HS-5 (cell line): ENCODE measurements at regions not wholly inside any gene's neighbourhood (a gene's known extent, or its start where the extent isn't known, plus 50 kb on each side); places are given as distances from the start of the nearest gene placed in this dataset.

Source experiments
- DNase-seq: peaks from one replicate; pipeline ENCODE4 v3.0.0-alpha.2; 2012; ENCODE audit warnings: low read depth

DNA sequence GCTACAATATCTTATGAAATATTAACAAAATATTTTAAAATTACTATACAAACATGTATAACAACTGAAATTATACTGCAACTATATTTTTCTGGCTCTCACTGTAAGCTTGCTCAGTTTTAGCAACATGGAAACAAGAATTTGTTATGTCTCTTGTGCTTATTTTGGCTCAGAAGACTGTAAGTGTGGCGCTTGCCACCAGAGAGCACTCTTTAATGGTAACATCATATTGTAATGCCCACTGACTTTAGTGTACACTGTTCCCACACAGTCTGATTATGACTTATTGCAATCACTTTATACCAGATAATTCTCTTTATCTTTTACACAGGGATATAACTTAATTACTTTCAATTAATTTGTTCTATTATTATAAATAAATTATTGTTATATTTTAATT is 1500.6 kb upstream of the TMEFF2 start:
- DNase-seq, result peak; percentile 11

DNA sequence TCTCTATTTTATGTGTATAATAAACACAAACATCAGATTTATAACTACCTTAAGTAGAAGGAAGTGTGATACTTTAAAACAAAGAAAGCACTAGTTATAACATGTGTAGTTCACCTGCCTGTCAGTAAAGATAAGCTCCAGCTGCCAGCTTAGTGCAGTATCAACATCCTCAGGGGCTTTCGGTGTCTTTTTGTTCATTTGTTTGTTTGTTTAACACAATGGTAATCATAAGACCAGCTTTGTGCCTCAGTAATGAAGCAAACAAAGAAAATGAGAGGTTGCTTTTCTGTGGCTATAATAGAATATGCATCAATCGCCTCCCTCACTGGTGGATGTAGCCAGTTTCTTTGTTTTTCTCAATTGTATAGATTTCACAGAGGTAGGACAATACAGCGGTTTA is 1499.0 kb upstream of the TMEFF2 start:
- no peak for DNase-seq

DNA sequence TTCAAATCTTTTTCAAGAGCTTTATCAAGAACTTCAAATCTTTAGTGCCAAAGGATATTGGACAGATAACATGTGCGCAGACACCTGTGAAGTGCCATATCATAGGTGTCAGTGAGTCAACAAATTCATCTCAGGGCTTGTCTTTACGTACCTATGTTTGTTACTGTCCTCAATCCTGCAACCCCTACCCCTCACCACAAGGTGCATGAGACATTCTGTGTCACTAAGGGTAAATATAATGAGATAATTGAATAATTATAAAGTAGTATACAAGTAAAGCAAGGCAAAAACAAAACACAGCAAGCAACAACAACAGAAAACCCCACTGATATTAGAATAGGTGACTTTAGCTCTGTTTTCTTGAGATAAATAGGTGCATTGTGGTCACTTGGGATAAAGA is 1495.8 kb upstream of the TMEFF2 start:
- no peak for DNase-seq

DNA sequence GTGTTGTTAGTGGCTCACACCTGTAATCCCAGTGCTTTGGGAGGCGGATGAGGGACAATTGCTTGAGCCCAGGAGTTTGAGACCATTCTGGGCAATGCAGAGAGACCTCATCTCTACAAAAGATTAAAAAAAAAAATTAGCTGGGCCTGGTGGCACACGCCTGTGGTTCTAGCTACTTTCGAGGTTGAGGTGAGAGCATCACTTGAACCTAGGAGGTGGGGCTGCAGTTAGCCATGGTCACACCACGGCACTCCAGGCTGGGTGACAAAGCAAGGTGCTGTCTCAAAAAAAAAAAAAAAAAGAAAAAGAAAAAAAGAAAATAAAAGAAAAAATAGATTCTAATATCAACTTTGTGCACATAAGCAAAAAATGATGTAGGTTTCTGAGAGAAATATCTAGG is 1492.5 kb upstream of the TMEFF2 start:
- DNase-seq, result no peak

DNA sequence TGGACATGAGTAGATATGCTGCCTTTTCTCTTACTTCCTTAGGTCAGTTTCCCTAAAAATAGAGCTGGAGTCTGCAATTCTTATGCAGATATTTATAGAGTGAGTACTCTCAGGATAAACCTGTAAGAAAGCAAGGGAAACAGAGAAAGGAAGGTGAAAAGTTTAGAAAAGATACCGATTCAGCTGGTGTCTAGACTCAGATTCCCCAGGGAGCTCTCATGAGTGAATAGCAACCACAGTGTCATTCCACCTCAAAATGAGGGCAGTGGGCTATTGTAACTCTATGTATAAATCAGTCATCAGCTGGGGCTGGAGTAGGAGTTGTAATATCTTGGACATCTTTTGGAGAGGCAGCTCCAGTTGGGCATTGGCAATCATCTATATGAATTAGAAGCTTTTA is 1485.1 kb upstream of the TMEFF2 start:
- no peak for DNase-seq

DNA sequence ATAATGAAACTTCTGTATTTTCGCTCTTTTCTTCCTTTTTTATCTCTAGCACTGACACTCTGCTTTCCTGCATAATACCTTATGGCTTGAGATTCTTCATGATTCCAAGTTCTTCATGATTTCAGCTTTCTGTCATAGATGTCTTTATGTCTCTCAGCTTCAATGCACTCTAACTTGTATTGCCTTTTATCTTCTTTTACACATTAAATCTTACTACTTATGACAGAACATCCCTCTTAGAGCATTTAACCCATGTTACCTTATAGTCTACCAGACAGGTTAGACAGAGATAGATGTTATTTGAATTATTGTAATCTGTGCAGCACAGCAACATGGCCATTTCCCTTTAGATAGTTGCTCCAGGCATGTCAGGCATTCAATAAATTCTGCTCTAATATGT is 1475.7 kb upstream of the TMEFF2 start:
- no peak for DNase-seq

DNA sequence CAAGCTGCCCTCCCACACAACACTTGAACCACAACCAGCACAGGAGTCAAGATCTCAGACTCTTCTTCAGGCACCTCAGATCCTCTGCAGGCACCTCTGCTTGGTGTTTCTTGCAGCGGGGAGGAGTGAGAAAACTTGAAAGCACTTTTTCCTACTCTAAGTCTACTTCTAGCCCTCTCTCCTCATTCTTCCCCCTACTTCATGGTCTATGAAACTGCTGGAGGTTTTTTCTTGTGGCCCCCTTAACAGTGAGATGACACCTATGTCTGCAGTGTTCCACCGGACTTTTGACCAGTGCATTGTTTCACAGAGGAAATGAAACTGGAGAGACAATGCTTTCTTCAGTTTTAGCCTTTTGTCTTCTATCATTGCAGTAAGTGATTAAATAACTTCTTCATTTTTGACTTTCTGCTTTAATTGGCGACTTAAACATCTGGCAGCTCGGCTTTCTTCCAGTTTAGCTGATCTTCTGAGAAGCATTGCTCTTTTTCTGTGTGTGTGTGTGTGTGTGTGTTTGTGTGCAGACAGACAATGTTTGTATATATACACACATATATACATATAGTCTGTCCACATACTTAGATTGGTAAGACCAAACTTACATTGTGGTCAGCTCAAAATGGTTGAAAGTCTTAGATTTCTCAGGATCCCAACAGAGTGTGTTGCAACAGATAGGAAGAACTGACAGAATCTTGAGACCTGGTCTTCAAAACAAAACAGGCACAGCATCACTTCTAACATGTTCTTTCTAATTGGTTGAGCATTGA is 1474.0 kb upstream of the TMEFF2 start:
- no peak for DNase-seq

GRCh38 chr2:193627927-193628272 is 1433.2 kb upstream of the TMEFF2 start:
- DNase-seq, result no peak

DNA sequence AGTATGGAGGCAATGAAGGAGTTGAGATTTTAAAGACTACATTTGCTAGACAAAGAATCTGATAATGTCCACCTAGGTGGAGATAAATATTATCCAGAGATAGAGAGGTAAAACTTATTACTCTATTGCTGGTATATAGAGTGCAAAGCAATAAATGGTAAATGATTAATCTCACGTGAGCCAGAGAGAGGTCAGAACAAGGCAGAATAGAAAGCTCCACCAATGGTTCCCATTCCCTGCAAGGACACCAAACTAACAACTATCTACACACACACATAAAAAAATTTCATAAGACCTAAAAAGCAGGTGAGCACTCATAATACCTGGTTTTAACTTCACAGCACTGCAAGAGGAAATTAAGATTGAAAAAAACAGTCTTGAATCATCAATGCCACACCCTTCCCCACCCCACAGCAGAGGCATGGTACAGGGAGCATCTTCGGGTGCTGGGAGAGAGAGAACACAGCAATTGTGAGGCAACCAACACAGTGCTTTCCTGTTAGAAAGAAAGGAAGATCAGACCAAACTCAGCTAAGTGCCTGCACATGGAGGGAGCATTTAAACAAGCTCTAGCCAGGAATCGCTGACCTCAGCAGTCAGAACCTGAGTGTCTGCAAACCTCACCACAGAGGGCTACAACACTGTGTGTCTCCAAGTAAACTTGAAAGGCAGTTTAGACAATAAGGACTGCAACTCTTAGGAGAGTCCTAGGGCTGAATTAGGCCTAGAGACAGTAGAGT is 1432.6 kb upstream of the TMEFF2 start:
- no peak for DNase-seq

GRCh38 chr2:193608451-193608850 is 1413.7 kb upstream of the TMEFF2 start:
- no peak for DNase-seq

GRCh38 chr2:193590831-193591230 is 1396.1 kb upstream of the TMEFF2 start:
- DNase-seq, result no peak

- DNase-seq, result peak; percentile 26
Observed at GRCh38 chr2:193584522-193584938, 1389.8 kb upstream of the TMEFF2 start.

DNA sequence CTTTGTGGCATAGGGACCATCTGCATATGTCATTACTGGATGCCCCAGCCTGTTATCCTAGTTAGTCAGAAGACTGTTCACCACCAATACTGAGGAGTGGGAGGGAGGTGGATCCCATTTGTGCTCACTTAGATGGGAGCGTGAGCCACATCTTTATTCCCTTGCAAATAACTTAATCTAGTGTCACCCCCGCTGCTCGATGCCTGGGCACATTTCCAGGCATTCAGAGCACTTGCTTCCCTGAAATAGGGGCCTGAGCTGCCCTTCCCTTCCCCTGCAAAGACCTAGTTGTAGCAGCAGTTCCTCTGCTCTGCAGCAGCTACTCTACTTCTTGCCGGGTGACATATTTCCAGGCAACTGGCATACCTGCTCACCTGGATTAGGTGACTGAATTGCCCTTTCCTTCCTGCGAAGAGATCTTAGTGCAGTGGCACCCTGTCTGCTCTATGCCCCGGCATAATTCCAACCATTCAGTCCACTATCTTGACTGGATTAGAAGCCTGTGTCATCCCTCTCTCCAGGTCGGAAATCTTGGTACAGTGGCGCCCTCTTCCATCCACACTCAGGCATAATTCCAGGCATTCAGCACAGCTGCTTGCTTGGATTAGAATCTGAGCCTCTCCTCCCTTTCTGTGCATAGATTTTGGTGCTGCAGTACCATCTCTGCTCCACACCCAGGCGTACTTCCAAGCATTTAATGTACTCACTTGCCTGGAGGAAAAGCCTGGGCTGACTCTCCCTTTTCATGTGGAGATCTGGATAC is 1389.1 kb upstream of the TMEFF2 start:
- peak; percentile 13 for DNase-seq

DNA sequence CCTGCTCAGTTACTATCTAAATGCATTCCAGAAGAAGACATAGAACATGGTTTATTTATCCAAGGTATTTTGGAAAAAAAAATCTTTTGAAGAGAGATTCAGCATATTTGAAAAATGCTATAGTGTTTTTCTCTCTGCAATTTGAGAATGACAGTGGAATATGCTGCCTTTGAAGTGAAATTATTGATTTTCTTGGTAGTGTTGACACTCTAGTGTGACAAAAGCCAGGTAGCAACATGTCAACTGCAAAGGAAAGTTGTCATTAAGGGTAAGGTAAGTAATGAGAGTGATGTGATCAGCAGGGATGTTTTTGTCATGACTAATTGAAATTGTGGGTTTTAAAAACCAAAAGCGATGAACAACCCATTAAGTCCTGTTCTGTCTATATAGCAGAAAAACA is 1387.1 kb upstream of the TMEFF2 start:
- DNase-seq, result no peak

GRCh38 chr2:193580176-193580950 is 1385.6 kb upstream of the TMEFF2 start:
- DNase-seq, result no peak

DNA sequence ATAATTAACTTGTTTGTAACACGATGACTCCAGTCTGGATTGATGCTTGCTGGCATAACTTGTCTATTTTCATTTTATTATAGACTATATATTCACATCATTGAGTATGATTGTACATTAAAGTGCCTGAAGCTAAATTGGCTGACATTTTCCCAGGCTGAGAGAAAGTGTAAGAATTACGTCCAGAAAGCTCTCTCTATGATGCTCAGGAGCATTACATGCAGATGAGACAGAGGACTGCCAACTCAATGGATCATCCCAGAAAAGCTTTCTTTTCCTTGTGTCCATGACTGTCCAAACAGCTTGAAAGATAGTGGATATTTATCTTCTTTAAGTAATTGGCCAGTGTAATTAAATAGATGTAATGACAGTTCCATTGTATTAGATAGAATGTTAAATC is 1372.2 kb upstream of the TMEFF2 start:
- DNase-seq, result no peak

- no peak for DNase-seq
Observed at GRCh38 chr2:193566276-193566675, 1371.5 kb upstream of the TMEFF2 start.

DNA sequence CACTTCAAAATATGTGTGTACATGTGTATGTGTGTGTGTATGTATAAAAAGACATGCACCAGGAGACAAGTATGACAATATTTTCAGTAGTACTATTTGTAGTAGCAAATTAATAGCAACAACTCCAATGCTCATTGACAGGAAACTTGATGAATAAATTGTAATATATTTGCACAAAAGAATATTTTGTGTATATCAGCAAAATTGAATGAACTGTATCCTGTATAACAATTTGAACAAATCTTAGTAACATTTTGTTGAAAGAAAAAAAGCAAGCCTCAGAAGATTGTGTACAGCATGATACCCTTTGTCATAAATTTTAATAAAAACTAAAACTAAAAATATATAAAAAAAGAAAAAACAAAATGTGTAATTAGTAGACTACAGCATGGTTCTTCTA is 1367.3 kb upstream of the TMEFF2 start:
- no peak for DNase-seq

- no peak for DNase-seq
Observed at GRCh38 chr2:193561054-193561453, 1366.3 kb upstream of the TMEFF2 start.

GRCh38 chr2:193556766-193557470 is 1362.2 kb upstream of the TMEFF2 start:
- DNase-seq, result peak; percentile 11

DNA sequence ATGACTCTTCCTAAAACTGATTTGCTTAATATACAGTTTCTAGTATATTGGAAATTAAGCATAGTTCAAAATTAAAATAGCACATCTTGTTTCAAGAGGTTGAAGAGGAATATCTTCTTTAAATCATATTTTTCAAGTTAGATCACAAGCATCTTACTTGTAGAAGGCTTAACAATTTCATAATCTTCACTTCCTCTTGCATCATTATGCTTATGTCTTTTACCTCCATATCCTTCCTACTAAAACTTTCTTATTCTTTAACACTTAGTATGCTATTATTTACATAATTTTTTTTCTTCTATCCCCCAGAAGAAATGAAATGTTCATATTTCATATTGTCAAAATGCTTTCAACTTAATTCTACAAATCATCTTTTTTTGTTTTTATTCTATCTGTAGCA is 1354.9 kb upstream of the TMEFF2 start:
- DNase-seq, result no peak

DNA sequence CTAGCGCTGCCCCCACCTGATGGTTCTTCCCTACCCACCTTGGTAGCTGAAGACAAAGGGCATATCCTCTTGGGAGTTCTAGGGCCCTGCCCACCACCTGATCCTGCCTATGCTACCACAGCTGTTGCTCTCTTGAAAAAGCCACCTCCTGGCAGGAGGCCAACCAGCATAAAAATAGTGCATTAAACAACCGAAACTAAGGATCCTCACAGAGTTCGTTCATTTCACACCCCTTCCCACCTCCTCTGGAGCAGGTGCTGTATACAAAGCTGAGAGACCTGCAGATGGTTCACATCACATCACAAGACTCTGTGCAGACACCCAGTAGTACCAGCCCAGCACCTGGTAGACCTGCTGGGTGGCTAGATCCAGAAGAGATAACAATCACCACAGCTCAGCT is 1348.0 kb upstream of the TMEFF2 start:
- DNase-seq, result no peak
